GM21723 (cell line): ENCODE measurements at regions not wholly inside any gene's neighbourhood (a gene's known extent, or its start where the extent isn't known, plus 50 kb on each side); places are given as distances from the start of the nearest gene placed in this dataset.

Experiments
- ATAC-seq: cut with Tn5 transposase; IDR thresholded peaks from one replicate; pipeline ENCODE4 v1.9.1; 2021; ENCODE audit warnings: mild to moderate bottlenecking, moderate library complexity; ENCODE audit not compliant: unreplicated experiment

- ATAC-seq: no peak
Observed at GRCh38 chr6:148225871-148226270, 116.8 kb upstream of the SASH1 start.

- no peak for ATAC-seq
Observed at GRCh38 chr6:148226284-148226683, 116.4 kb upstream of the SASH1 start.

GRCh38 chr6:148231572-148231971 lies 111.1 kb upstream of the SASH1 start:
- no peak for ATAC-seq

- ATAC-seq: no peak
Observed at GRCh38 chr6:148235446-148235845, 107.2 kb upstream of the SASH1 start.

- ATAC-seq: no peak
Observed at GRCh38 chr6:148238713-148239112, 103.9 kb upstream of the SASH1 start.

- ATAC-seq: no peak
Observed at GRCh38 chr6:148239215-148239614, 103.4 kb upstream of the SASH1 start.

- no peak for ATAC-seq
Observed at GRCh38 chr6:148239801-148240460, 102.7 kb upstream of the SASH1 start.

GRCh38 chr6:148240461-148240840 lies 102.2 kb upstream of the SASH1 start:
- no peak for ATAC-seq

GRCh38 chr6:148240861-148241477 lies 101.7 kb upstream of the SASH1 start:
- no peak for ATAC-seq

GRCh38 chr6:148242180-148242579 lies 100.5 kb upstream of the SASH1 start:
- ATAC-seq: no peak

GRCh38 chr6:148244217-148244935 lies 98.3 kb upstream of the SASH1 start:
- no peak for ATAC-seq

- ATAC-seq: no peak
Observed at GRCh38 chr6:148247386-148248063, 95.1 kb upstream of the SASH1 start.

GRCh38 chr6:148249160-148249559 lies 93.5 kb upstream of the SASH1 start:
- no peak for ATAC-seq

- no peak for ATAC-seq
Observed at GRCh38 chr6:148249679-148250375, 92.8 kb upstream of the SASH1 start.

GRCh38 chr6:148250975-148251685 lies 91.5 kb upstream of the SASH1 start:
- ATAC-seq: peak; percentile 47

GRCh38 chr6:148251891-148252290 lies 90.7 kb upstream of the SASH1 start:
- ATAC-seq: no peak

GRCh38 chr6:148257810-148258209 lies 84.8 kb upstream of the SASH1 start:
- ATAC-seq: no peak

GRCh38 chr6:148258868-148259267 lies 83.8 kb upstream of the SASH1 start:
- ATAC-seq: no peak

GRCh38 chr6:148261470-148261869 lies 81.2 kb upstream of the SASH1 start:
- ATAC-seq: no peak

GRCh38 chr6:148263010-148263409 lies 79.6 kb upstream of the SASH1 start:
- ATAC-seq: no peak
